GM13976 (cell line): ENCODE measurements at regions not wholly inside any gene's neighbourhood (a gene's known extent, or its start where the extent isn't known, plus 50 kb on each side); places are given as distances from the start of the nearest gene placed in this dataset.

Experiments used
- DNase-seq: peaks from one replicate; pipeline ENCODE4 v3.0.0; 2012; ENCODE audit warnings: low spot score
- CTCF ChIP-seq: IDR thresholded peaks from 2 replicates; pipeline ENCODE4 v1.5.1; 2012; ENCODE audit warnings: borderline replicate concordance, mild to moderate bottlenecking; ENCODE audit not compliant: insufficient read depth; ENCODE audit errors: extremely low read depth, missing control alignments, control extremely low read depth
- in situ Hi-C: fragments of 300-500 bp; cut with MboI; formaldehyde crosslinking; loops from one replicate; pipeline ENCODE4 v1.12.0; 2022; ENCODE audit warnings: low sequenced_read_pairs, mixed read lengths, inconsistent platforms; ENCODE audit not compliant: unreplicated experiment

- in situ Hi-C loops: no loop called here
- no peak for DNase-seq
- TF ChIP-seq CTCF: no peak
These were observed 556.7 kb downstream of the FAM181B start for GRCh38 chr11:82176945-82177344.

GRCh38 chr11:82176365-82176764 lies 557.3 kb downstream of the FAM181B start:
- no peak for TF ChIP-seq CTCF
- DNase-seq: no peak
- in situ Hi-C loops: no loop called here

- no peak for DNase-seq
- no peak for TF ChIP-seq CTCF
- in situ Hi-C loops: no loop called here
These were observed 559.1 kb downstream of the FAM181B start for GRCh38 chr11:82174610-82175009.

GRCh38 chr11:82146789-82147188 lies 586.9 kb downstream of the FAM181B start:
- in situ Hi-C loops: no loop called here
- no peak for TF ChIP-seq CTCF
- DNase-seq: no peak

GRCh38 chr11:82118946-82119345 lies 614.7 kb downstream of the FAM181B start:
- in situ Hi-C loops: no loop called here
- no peak for TF ChIP-seq CTCF
- DNase-seq: no peak

- in situ Hi-C loops: no loop called here
- no peak for DNase-seq
- TF ChIP-seq CTCF: no peak
These were observed 616.3 kb downstream of the FAM181B start for GRCh38 chr11:82117362-82117761.

- no peak for DNase-seq
- no peak for TF ChIP-seq CTCF
- in situ Hi-C loops: no loop called here
These were observed 628.2 kb downstream of the FAM181B start for GRCh38 chr11:82105331-82105998.
